ENCODE measurements at regions not wholly inside any gene's neighbourhood (a gene's known extent, or its start where the extent isn't known, plus 50 kb on each side); places are given as distances from the start of the nearest gene placed in this dataset.

DNA sequence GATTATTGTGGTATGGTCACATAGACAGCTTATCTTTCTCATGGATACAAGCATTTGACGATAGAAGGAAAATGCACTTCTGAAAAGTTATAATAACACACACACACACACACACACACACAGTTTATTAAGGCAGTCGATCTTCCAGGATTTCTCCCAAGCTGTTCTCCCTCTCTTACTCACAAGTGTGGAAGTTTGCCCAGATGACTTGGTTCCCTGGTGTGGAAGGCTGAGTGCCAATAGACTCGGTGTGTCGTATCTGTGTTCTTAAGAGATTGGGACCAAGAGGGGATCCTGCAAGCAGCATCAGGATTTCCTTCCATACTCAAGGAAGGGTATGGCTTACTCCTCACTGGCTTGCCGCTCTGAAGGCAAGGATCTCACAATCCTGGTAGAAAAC lies 279.6 kb downstream of the HS3ST3B1 start:
- no peak for TF ChIP-seq CTCF (IDR thresholded peaks at IDR 0.05; ENCODE audit: low read length)
- no peak for TF ChIP-seq EZH2phosphoT487 (IDR thresholded peaks at IDR 0.05; ENCODE audit: low read length)
- TF ChIP-seq EZH2 (optimal IDR thresholded peaks at IDR 0.05; ENCODE audit: low read depth, low read length), result no peak
